ENCODE measurements at regions not wholly inside any gene's neighbourhood (a gene's known extent, or its start where the extent isn't known, plus 50 kb on each side); places are given as distances from the start of the nearest gene placed in this dataset.

- intact Hi-C loops (cut with DNase I): no loop called here
Measured at GRCh38 chr6:135647521-135647920, 150.0 kb upstream of the AHI1 start.

GRCh38 chr6:135651964-135652755, 154.6 kb upstream of the AHI1 start:
- Histone ChIP-seq H3K36me3 (replicated peaks in 1 of 2; ENCODE audit: insufficient read depth in 1 of 2, low read depth in 2 of 2) (no peaks in the 10 kb centered on the region), H3K4me3 (no peak overlapping the region), H3K27ac (no peak overlapping the region), H3K9me3 (no peaks in the 10 kb centered on the region), H3K4me1 (no peaks in the 10 kb centered on the region), H3K27me3 (no peaks in the 10 kb centered on the region)
- ATAC-seq (no peak), DNase-seq (no peak)
- TF ChIP-seq CTCF (IDR thresholded peaks at IDR 0.05) (no peak), POLR2A (IDR thresholded peaks at IDR 0.05) (no peak)
- WGBS, 2 donors: 66 to 79% methylated on average over 7 of the region's 7 CpGs
- intact Hi-C loops (cut with DNase I): no loop called here

More at GRCh38 chr6:135647521-135647920, 150.0 kb upstream of the AHI1 start:
- DNase-seq (no peak), ATAC-seq (no peak)
- H3K36me3 ChIP-seq (replicated peaks in 1 of 2; ENCODE audit: insufficient read depth in 1 of 2, low read depth in 2 of 2): no peaks in the 10 kb centered on the region
- no peaks in the 10 kb centered on the region for H3K4me1 ChIP-seq
- TF ChIP-seq CTCF (IDR thresholded peaks at IDR 0.05) (no peak), POLR2A (IDR thresholded peaks at IDR 0.05) (no peak)
- H3K27ac ChIP-seq: no peak overlapping the region
- no peaks in the 10 kb centered on the region for H3K27me3 ChIP-seq
- no peak overlapping the region for H3K4me3 ChIP-seq
- H3K9me3 ChIP-seq: no peaks in the 10 kb centered on the region

GRCh38 chr6:135655055-135655454, 157.5 kb upstream of the AHI1 start:
- H3K27me3 ChIP-seq: no peaks in the 10 kb centered on the region
- no peak for ATAC-seq
- H3K36me3 ChIP-seq (replicated peaks in 1 of 2; ENCODE audit: insufficient read depth in 1 of 2, low read depth in 2 of 2): no peaks in the 10 kb centered on the region
- H3K9me3 ChIP-seq: no peaks in the 10 kb centered on the region
- DNase-seq: no peak
- no peak overlapping the region for H3K4me3 ChIP-seq
- intact Hi-C loops (cut with DNase I): no loop called here
- no peaks in the 10 kb centered on the region for H3K4me1 ChIP-seq
- TF ChIP-seq CTCF (IDR thresholded peaks at IDR 0.05) (no peak), POLR2A (IDR thresholded peaks at IDR 0.05) (no peak)
- no peak overlapping the region for H3K27ac ChIP-seq

GRCh38 chr6:135657207-135657606, 159.7 kb upstream of the AHI1 start:
- 94 to 100% methylated on average over 2 of the region's 2 CpGs for WGBS, 2 donors
- ATAC-seq (no peak), DNase-seq (no peak)
- Histone ChIP-seq H3K9me3 (no peaks in the 10 kb centered on the region), H3K4me1 (no peaks in the 10 kb centered on the region), H3K27ac (no peak overlapping the region), H3K27me3 (no peaks in the 10 kb centered on the region), H3K4me3 (no peak overlapping the region), H3K36me3 (replicated peaks in 1 of 2; ENCODE audit: insufficient read depth in 1 of 2, low read depth in 2 of 2) (no peaks in the 10 kb centered on the region)
- intact Hi-C loops (cut with DNase I): no loop called here
- TF ChIP-seq POLR2A (IDR thresholded peaks at IDR 0.05): no peak
- no peak for TF ChIP-seq CTCF (IDR thresholded peaks at IDR 0.05)

- no peak for DNase-seq
- H3K27ac ChIP-seq: no peak overlapping the region
- no peak for TF ChIP-seq POLR2A (IDR thresholded peaks at IDR 0.05)
- no peaks in the 10 kb centered on the region for H3K27me3 ChIP-seq
- no peaks in the 10 kb centered on the region for H3K9me3 ChIP-seq
- H3K4me1 ChIP-seq: no peaks in the 10 kb centered on the region
- H3K4me3 ChIP-seq: no peak overlapping the region
- H3K36me3 ChIP-seq (replicated peaks in 1 of 2; ENCODE audit: insufficient read depth in 1 of 2, low read depth in 2 of 2): no peaks in the 10 kb centered on the region
- no peak for ATAC-seq
- 76 to 77% methylated on average over 3 of the region's 3 CpGs for WGBS, 2 donors
- intact Hi-C loops (cut with DNase I): no loop called here
Measured at GRCh38 chr6:135658481-135658880, 160.9 kb upstream of the AHI1 start.

Measured in body of pancreas (tissue), 4 donors.